Heart left ventricle (tissue), 16 donors: ENCODE measurements at regions not wholly inside any gene's neighbourhood (a gene's known extent, or its start where the extent isn't known, plus 50 kb on each side); places are given as distances from the start of the nearest gene placed in this dataset.

Experiments used
- ATAC-seq, 4 donors: fragments of 200-7000 bp; cut with Tn5 transposase; one replicate each; pipeline ENCODE4 v1.9.1; 2020 to 2022; ENCODE audit warnings: moderate library complexity in 4 of 4, mild to moderate bottlenecking in 3 of 4, moderate number of reproducible peaks in 1 of 4
- DNase-seq, 5 donors: peaks; one replicate each; pipeline ENCODE4 v3.0.0-alpha.2; 2020
- H3K27ac ChIP-seq, 12 donors: fragments of 200-600 bp; sonication (generic) in 4 of 12; one replicate each; pipeline versions ENCODE4 v1.5.0 to v1.8.0; 2016 to 2022; ENCODE audit warnings: mild to moderate bottlenecking in 2 of 12
- H3K27me3 ChIP-seq, 9 donors: fragments of 200-600 bp; sonication (generic) in 2 of 9; one replicate each; pipeline versions ENCODE4 v1.5.1 to v1.8.0; 2016 to 2022; ENCODE audit warnings: mild to moderate bottlenecking in 3 of 9
- H3K36me3 ChIP-seq, 9 donors: fragments of 200-600 bp; sonication (generic) in 2 of 9; one replicate each; pipeline versions ENCODE4 v1.5.0 to v1.8.0; 2018 to 2022; ENCODE audit warnings: mild to moderate bottlenecking in 2 of 9
- H3K4me1 ChIP-seq, 12 donors: fragments of 200-600 bp; sonication (generic) in 4 of 12; one replicate each; pipeline versions ENCODE4 v1.5.0 to v1.8.0; 2016 to 2022; ENCODE audit warnings: mild to moderate bottlenecking in 3 of 12
- H3K4me3 ChIP-seq, 12 donors: fragments of 200-600 bp; sonication (generic) in 4 of 12; one replicate each; pipeline versions ENCODE4 v1.5.0 to v1.8.0; 2017 to 2022; ENCODE audit warnings: mild to moderate bottlenecking in 9 of 12, moderate library complexity in 4 of 12
- H3K9me3 ChIP-seq, 12 donors: fragments of 200-600 bp; sonication (generic) in 4 of 12; one replicate each; pipeline versions ENCODE4 v1.5.0 to v1.8.0; 2016 to 2022; ENCODE audit warnings: mild to moderate bottlenecking in 1 of 12
- POLR2A ChIP-seq, 2 donors: fragments of 450-650 bp; IDR thresholded peaks; one replicate each; pipeline ENCODE4 v1.6.1; 2017; ENCODE audit warnings: antibody characterized with exemption in 2 of 2, mild to moderate bottlenecking in 2 of 2, moderate library complexity in 2 of 2
- WGBS, 4 donors: extraction: QIAGEN DNeasy Blood & Tissue Kit in 2 of 4; methylation state at CpG; one replicate each; pipeline versions ENCODE4 v1.1.5 to v1.1.7; 2013 to 2018; 5-methylcytosine and 5-hydroxymethylcytosine counted together
- intact Hi-C, 10 donors: fragments of 100-400 bp; cut with DNase I; formaldehyde crosslinking; loops; one replicate each; pipeline versions ENCODE4 v1.11.1 to v1.14.2; 2022
- TF ChIP-seq, protein P1 (sequence below), 12 donors: fragments of 200-600 bp; sonication (generic) in 4 of 12; IDR thresholded peaks; one replicate each; pipeline versions ENCODE4 v1.5.0 to v1.8.0; 2018 to 2022; ENCODE audit warnings: antibody characterized with exemption in 12 of 12, mild to moderate bottlenecking in 5 of 12
- donor health status: ischemic (EF 13 %, LVEDD 7.1; RV severe dilation, severe dysfunction).
- donor health status: healthy with polysubstance abuse.
- donor health status: DM: no; HTN: yes; CAD: no.
- donor health status: DM: no; HTN: no; CAD: no.
- donor health status: ischemic (EF 25% LVEDD 6.9; RV normal size, moderate dysfunction).
- donor health status: ischemic (EF 25% LVEDD 5.7; RV mildly dilated, moderate dysfunction).
- donor health status: healthy.
- donor health status: DM: yes; HTN: yes; CAD: no.
- donor health status: ischemic (EF 35%, LVEDD 5.7; RV mildly dilated, moderate dysfunction).
- donor health status: nonischemic (EF 11% LVEDD 7.7; RV severe dilation, severe dysfunction).
- donor health status: DM: yes; HTN: yes; CAD: no.
- donor health status: PGD.
- donor health status: ischemic (EF 29% LVEDD 5.4; RV normal size, mild dysfunction).
- donor health status: nonischemic (EF 23%, LVEDD 6.1; RV moderate dilation, normal function).

DNA sequence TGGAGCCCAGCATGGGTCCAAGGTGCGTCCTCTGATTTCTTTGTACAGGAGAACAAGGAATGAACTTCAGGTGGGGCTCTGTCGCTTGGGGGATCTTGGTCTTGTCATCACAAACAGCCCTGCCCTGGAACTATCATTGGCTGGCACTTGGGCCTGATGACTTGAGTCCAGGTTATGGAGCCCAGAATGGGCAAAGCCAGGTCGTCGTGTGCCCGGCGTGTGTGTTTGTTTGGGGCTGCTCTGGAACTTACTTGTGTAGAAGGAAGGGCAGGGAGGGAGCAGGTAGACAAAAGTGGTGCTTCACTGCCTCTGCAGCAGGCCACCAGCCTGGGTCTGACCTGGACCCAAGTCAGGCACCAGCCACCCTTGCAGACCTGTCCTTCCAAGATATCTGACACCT lies 306.3 kb upstream of the HS6ST1 start:
- no peak overlapping the region for H3K27ac ChIP-seq
- DNase-seq, result peak in 1 of 5 donors; percentile 23
- no peak for TF ChIP-seq POLR2A (IDR thresholded peaks at IDR 0.05)
- TF ChIP-seq, protein P1, sequence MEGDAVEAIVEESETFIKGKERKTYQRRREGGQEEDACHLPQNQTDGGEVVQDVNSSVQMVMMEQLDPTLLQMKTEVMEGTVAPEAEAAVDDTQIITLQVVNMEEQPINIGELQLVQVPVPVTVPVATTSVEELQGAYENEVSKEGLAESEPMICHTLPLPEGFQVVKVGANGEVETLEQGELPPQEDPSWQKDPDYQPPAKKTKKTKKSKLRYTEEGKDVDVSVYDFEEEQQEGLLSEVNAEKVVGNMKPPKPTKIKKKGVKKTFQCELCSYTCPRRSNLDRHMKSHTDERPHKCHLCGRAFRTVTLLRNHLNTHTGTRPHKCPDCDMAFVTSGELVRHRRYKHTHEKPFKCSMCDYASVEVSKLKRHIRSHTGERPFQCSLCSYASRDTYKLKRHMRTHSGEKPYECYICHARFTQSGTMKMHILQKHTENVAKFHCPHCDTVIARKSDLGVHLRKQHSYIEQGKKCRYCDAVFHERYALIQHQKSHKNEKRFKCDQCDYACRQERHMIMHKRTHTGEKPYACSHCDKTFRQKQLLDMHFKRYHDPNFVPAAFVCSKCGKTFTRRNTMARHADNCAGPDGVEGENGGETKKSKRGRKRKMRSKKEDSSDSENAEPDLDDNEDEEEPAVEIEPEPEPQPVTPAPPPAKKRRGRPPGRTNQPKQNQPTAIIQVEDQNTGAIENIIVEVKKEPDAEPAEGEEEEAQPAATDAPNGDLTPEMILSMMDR (IDR thresholded peaks at IDR 0.05), result no peak
- peaks cover 0 to 5% (median 0%) of the 10 kb centered on the region in 9 donors for H3K27me3 ChIP-seq
- no peaks in the 10 kb centered on the region for H3K36me3 ChIP-seq
- intact Hi-C loops, result no loop called here
- peaks cover 0 to 24% (median 0%) of the 10 kb centered on the region in 12 donors for H3K4me1 ChIP-seq
- no peak for ATAC-seq
- 95 to 98% (median 97%) methylated on average over 5 to 6 of the region's 6 CpGs for WGBS, 4 donors
- H3K9me3 ChIP-seq, result no peaks in the 10 kb centered on the region
- H3K4me3 ChIP-seq, result no peak overlapping the region

DNA sequence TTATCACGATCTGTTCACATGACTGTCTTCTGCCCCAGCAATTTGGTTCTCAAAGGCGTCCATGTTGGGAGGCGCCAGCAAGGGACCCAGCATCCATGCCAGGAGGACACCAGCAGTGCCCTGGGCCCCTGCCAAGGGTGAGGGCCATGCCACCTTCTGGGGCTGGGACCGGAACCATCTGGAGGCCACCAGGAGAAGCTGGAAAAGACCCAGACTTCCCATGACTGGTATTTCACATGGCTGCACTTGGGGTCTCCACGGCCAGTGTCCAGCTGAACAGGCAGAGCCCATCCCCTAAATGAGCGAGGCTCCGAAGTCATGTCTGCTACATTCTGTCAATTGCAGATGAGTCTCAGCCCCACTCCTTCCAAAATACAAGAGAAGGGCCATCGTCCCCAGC lies 306.8 kb upstream of the HS6ST1 start:
- peak in 1 of 5 donors; percentile 57 for DNase-seq
- Histone ChIP-seq H3K36me3 (no peaks in the 10 kb centered on the region), H3K4me3 (no peak overlapping the region), H3K9me3 (no peaks in the 10 kb centered on the region), H3K27me3 (peaks cover 0 to 5% (median 0%) of the 10 kb centered on the region in 9 donors), H3K27ac (no peak overlapping the region), H3K4me1 (peaks cover 0 to 24% (median 0%) of the 10 kb centered on the region in 12 donors)
- WGBS, 4 donors, result 86 to 93% (median 88%) methylated on average over 6 to 8 of the region's 8 CpGs
- intact Hi-C loops, result no loop called here
- no peak for ATAC-seq
- TF ChIP-seq, protein P1 (IDR thresholded peaks at IDR 0.05), result no peak
- TF ChIP-seq POLR2A (IDR thresholded peaks at IDR 0.05), result no peak

DNA sequence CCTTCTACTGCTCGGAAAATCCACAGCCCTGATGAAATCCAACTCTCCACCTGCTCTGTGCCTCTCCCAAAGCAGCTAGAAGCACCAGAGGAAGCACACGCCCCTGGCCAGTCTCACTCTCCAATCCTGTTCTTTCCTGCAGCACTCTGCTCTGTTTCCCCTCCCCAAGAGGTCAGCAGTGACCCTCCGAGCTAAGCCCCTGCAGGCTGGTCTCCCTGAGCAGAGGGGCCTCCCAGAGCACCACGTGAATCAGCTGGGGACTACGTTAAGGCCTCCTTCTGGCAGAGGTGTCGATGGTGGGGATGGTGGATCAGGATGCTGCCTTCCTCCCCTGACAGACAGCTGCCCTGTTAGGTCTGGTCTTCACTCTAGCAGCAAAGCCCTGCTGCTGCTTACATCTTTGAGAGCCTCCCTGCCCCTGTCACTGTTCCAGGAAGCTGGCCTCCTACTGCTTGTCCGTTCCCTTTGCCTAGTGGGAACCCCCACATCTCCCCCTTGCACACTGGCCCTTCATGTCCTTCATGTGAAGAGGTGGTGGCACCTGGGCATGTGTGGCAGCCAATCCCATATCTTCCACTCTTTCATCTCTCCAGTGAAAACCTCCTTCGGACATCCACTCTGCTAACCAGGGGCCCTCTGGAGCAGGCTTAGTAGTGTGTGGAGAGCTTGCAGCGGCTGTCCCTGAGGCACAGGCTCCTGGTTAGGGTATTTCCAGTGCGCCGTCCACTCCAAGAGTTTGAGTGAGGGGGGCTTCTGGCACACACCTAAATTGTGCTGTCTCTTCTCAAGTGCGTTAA lies 307.5 kb upstream of the HS6ST1 start:
- Histone ChIP-seq H3K4me1 (peaks cover 0 to 24% (median 0%) of the 10 kb centered on the region in 12 donors), H3K9me3 (no peaks in the 10 kb centered on the region), H3K27ac (no peak overlapping the region), H3K27me3 (peaks cover 0 to 5% (median 0%) of the 10 kb centered on the region in 9 donors), H3K4me3 (no peak overlapping the region), H3K36me3 (no peaks in the 10 kb centered on the region)
- WGBS, 4 donors, result 80 to 94% (median 86%) methylated on average over 12 of the region's 12 CpGs
- DNase-seq (peak in 1 of 5 donors; percentile 25), ATAC-seq (no peak)
- TF ChIP-seq, protein P1 (IDR thresholded peaks at IDR 0.05), result no peak
- intact Hi-C loops, result no loop called here

DNA sequence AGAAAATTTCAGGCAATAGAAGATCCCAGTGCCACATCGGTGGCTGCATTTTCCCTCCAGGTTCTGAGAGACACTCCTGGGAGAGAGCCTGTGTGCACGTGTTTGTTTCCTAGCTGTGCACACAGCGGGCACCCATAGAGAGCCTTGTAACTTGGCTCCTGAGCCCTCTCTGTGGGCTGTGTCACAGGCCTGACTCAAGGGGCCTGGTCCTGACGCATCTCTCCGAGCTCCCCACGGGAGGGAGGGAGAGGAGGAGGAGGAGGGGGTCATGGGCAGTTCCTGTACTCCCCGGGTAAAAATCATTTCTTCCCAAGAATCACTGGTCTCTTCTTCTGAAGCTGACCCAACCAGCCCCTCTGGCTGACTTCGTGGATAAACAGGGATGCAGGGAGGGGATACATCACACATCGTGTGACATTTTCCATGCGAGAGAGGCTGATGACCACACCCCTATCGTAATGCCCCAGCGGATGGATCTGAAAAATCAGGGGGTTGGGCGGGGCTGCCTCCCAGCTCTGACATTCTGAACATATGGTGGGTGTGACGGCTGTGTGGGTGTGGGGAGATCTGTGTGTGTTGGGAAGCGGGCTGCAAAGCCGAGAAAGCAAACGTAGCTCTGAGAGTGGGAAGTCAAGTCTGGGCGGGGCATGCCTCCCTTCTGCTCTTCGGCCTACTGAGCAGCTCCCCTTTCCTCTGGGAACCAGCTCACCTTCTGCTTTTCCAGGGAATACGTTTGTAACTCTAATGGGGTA lies 308.3 kb upstream of the HS6ST1 start:
- ATAC-seq, result no peak
- intact Hi-C loops, result no loop called here
- Histone ChIP-seq H3K9me3 (no peaks in the 10 kb centered on the region), H3K4me1 (peaks cover 0 to 19% (median 0%) of the 10 kb centered on the region in 12 donors), H3K27me3 (peaks cover 0 to 5% (median 0%) of the 10 kb centered on the region in 9 donors), H3K27ac (no peak overlapping the region), H3K36me3 (no peaks in the 10 kb centered on the region), H3K4me3 (no peak overlapping the region)
- TF ChIP-seq, protein P1 (IDR thresholded peaks at IDR 0.05), result no peak
- TF ChIP-seq POLR2A (IDR thresholded peaks at IDR 0.05), result no peak
- WGBS, 4 donors, result 75 to 86% (median 79%) methylated on average over 20 of the region's 20 CpGs
- DNase-seq, result peak in 1 of 5 donors; percentile 32
